H9 (cell line): ENCODE measurements at regions not wholly inside any gene's neighbourhood (a gene's known extent, or its start where the extent isn't known, plus 50 kb on each side); places are given as distances from the start of the nearest gene placed in this dataset.

Experiments
- DNase-seq: peaks from one replicate; pipeline ENCODE4 v3.0.0-alpha.2; 2017
- H2AFZ ChIP-seq: one replicate; pipeline ENCODE4 v1.6.1; 2013; ENCODE audit warnings: mild to moderate bottlenecking, low read length, control low read depth, moderate library complexity
- H2AK5ac ChIP-seq: 2 replicates; pipeline ENCODE4 v1.6.1; 2013; ENCODE audit warnings: low read length, control low read depth, mixed read lengths; ENCODE audit not compliant: insufficient read length
- H2BK120ac ChIP-seq: one replicate; pipeline ENCODE4 v1.6.1; 2013; ENCODE audit warnings: low read depth, mild to moderate bottlenecking, low read length, control low read depth, inconsistent platforms; ENCODE audit not compliant: poor library complexity, severe bottlenecking
- H2BK12ac ChIP-seq: 2 replicates; pipeline ENCODE4 v1.6.1; 2013; ENCODE audit warnings: low read length, control low read depth, mixed read lengths, low read depth; ENCODE audit not compliant: insufficient read length
- H2BK15ac ChIP-seq: 2 replicates; pipeline ENCODE4 v1.6.1; 2013; ENCODE audit warnings: low read depth, low read length, control low read depth
- H2BK20ac ChIP-seq: one replicate; pipeline ENCODE4 v1.6.1; 2013; ENCODE audit warnings: low read depth, mild to moderate bottlenecking, low read length, control low read depth, inconsistent platforms; ENCODE audit not compliant: poor library complexity, severe bottlenecking
- H2BK5ac ChIP-seq: 2 replicates; pipeline ENCODE4 v1.6.1; 2013; ENCODE audit warnings: low read length, control low read depth, mixed read lengths; ENCODE audit not compliant: insufficient read length
- H3K14ac ChIP-seq: 2 replicates; pipeline ENCODE4 v1.6.1; 2013; ENCODE audit warnings: low read length, control low read depth; ENCODE audit not compliant: insufficient read depth
- H3K18ac ChIP-seq: 2 replicates; pipeline ENCODE4 v1.6.1; 2013; ENCODE audit warnings: low read depth, mild to moderate bottlenecking, mixed read lengths, low read length, control low read depth; ENCODE audit not compliant: insufficient read length
- H3K23ac ChIP-seq: 2 replicates; pipeline ENCODE4 v1.6.1; 2013; ENCODE audit warnings: low read length, control low read depth, mixed read lengths, low read depth; ENCODE audit not compliant: insufficient read length
- H3K23me2 ChIP-seq: 2 replicates; pipeline ENCODE4 v1.6.1; 2013; ENCODE audit warnings: low read depth, mild to moderate bottlenecking, mixed read lengths, low read length, control low read depth; ENCODE audit not compliant: insufficient read length, poor library complexity, severe bottlenecking
- H3K27ac ChIP-seq: 2 replicates; pipeline ENCODE4 v1.5.1; 2013; ENCODE audit warnings: low read length, control low read depth, mixed read lengths, low read depth; ENCODE audit not compliant: insufficient read length
- H3K27me3 ChIP-seq: 2 replicates; pipeline ENCODE4 v1.6.1; 2013; ENCODE audit warnings: low read length, control low read depth, inconsistent platforms; ENCODE audit not compliant: insufficient read depth
- H3K4ac ChIP-seq: 2 replicates; pipeline ENCODE4 v1.6.1; 2013; ENCODE audit warnings: low read depth, mild to moderate bottlenecking, control low read depth, inconsistent platforms, low read length, moderate library complexity
- H3K4me1 ChIP-seq: 2 replicates; pipeline ENCODE4 v1.6.1; 2013; ENCODE audit warnings: low read length, control low read depth, inconsistent platforms; ENCODE audit not compliant: insufficient read depth
- H3K4me2 ChIP-seq: 2 replicates; pipeline ENCODE4 v1.6.1; 2013; ENCODE audit warnings: low read length, control low read depth, mixed read lengths; ENCODE audit not compliant: insufficient read length, insufficient read depth
- H3K56ac ChIP-seq: 2 replicates; pipeline ENCODE4 v1.6.1; 2013; ENCODE audit warnings: low read depth, mild to moderate bottlenecking, mixed read lengths, low read length, control low read depth; ENCODE audit not compliant: insufficient read length
- H3K79me1 ChIP-seq: 2 replicates; pipeline ENCODE4 v1.6.1; 2013; ENCODE audit warnings: low read depth, mild to moderate bottlenecking, moderate library complexity, low read length, control low read depth, inconsistent platforms; ENCODE audit not compliant: insufficient read depth, poor library complexity, severe bottlenecking
- H3K79me2 ChIP-seq: 2 replicates; pipeline ENCODE4 v1.6.1; 2013; ENCODE audit warnings: low read length, control low read depth, inconsistent platforms; ENCODE audit not compliant: insufficient read depth
- H3K9ac ChIP-seq: 2 replicates; pipeline ENCODE4 v1.6.1; 2013; ENCODE audit warnings: low read length, control low read depth, mixed read lengths; ENCODE audit not compliant: insufficient read length; ENCODE audit errors: extremely low read depth
- H3K9me3 ChIP-seq: one replicate; pipeline ENCODE4 v1.6.1; 2013; ENCODE audit warnings: low read depth, low read length, inconsistent platforms; ENCODE audit not compliant: control insufficient read depth
- H3T11ph ChIP-seq: one replicate; pipeline ENCODE4 v1.6.1; 2013; ENCODE audit warnings: mild to moderate bottlenecking, low read length, control low read depth, inconsistent platforms
- H4K20me1 ChIP-seq: one replicate; pipeline ENCODE4 v1.6.1; 2013; ENCODE audit not compliant: control insufficient read depth, insufficient read length, insufficient read depth
- H4K5ac ChIP-seq: 2 replicates; pipeline ENCODE4 v1.6.1; 2013; ENCODE audit warnings: low read depth, mild to moderate bottlenecking, mixed read lengths, low read length, control low read depth; ENCODE audit not compliant: insufficient read length
- H4K8ac ChIP-seq: replicated peaks from 2 replicates; pipeline ENCODE4 v1.6.1; 2013; ENCODE audit warnings: low read length, control low read depth, mixed read lengths, low read depth; ENCODE audit not compliant: insufficient read length
- H4K91ac ChIP-seq: 2 replicates; pipeline ENCODE4 v1.6.1; 2013; ENCODE audit warnings: low read depth, mild to moderate bottlenecking, moderate library complexity, mixed read lengths, low read length, control low read depth; ENCODE audit not compliant: insufficient read length
- H3K27ac Mint-ChIP-seq, 3 experiments: 2 replicates in 2 of 3; 3 replicates in 1 of 3; pipeline ENCODE4 v1.8.0; 2020 to 2021; ENCODE audit warnings: mixed read lengths in 3 of 3, mild to moderate bottlenecking in 1 of 3, moderate library complexity in 1 of 3
- H3K27me3 Mint-ChIP-seq: 2 replicates; pipeline ENCODE4 v1.8.0; 2021; ENCODE audit warnings: low read depth, mild to moderate bottlenecking, moderate library complexity, mixed read lengths
- H3K36me3 Mint-ChIP-seq, 3 experiments: 2 replicates in 2 of 3; 3 replicates in 1 of 3; pipeline ENCODE4 v1.8.0; 2020 to 2021; ENCODE audit warnings: low read depth in 3 of 3, mixed read lengths in 3 of 3; ENCODE audit not compliant: insufficient read depth in 1 of 3
- H3K4me1 Mint-ChIP-seq, 2 experiments: 2 replicates each; pipeline ENCODE4 v1.8.0; 2020; ENCODE audit warnings: mixed read lengths in 2 of 2
- H3K4me3 Mint-ChIP-seq, 2 experiments: 2 replicates in 1 of 2; 3 replicates in 1 of 2; pipeline ENCODE4 v1.8.0; 2020 to 2021; ENCODE audit warnings: mild to moderate bottlenecking in 2 of 2, mixed read lengths in 2 of 2, moderate library complexity in 1 of 2
- H3K9me3 Mint-ChIP-seq, 2 experiments: 2 replicates in 1 of 2; 3 replicates in 1 of 2; pipeline ENCODE4 v1.8.0; 2020; ENCODE audit warnings: mild to moderate bottlenecking in 2 of 2, mixed read lengths in 2 of 2, moderate library complexity in 1 of 2
- WGBS: extraction: QIAGEN DNeasy Blood & Tissue Kit; methylation state at CpG from one replicate; pipeline ENCODE4 v1.1.7; 2013; ENCODE audit warnings: missing lambda C conversion rate, low lambda C conversion rate, mixed read lengths; ENCODE audit not compliant: insufficient read length; ENCODE audit errors: extremely low coverage; 5-methylcytosine and 5-hydroxymethylcytosine counted together
- TF ChIP-seq, protein P1 (sequence below): fragments of 200-600 bp; sonication (generic); conservative IDR thresholded peaks from 3 replicates; pipeline ENCODE4 v1.8.0; 2021; ENCODE audit warnings: antibody characterized with exemption, mild to moderate bottlenecking

DNA sequence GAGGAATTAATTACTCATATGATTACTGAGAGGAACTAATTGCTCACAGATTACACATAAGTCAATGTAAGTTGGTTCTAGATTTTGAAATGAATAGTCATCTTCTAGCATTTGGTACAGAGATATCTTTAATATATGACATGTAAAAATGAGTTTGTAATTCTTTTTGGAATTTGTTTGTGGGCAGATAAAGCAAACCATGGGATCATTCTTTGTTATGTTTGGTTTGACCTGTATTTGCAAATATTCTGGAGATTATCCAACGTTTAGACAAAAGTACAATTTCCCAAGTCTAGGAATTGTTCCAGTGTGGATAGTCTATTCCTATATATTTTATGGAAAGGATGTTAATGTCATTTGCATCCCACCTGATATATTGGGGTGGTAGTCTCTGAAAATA lies 309.6 kb upstream of the EDNRB start:
- H3K27me3 Mint-ChIP-seq: no peaks in the 10 kb centered on the region; the same call in none of the 2 replicates
- Histone ChIP-seq H3K4me1 (no peaks in the 10 kb centered on the region), H2BK20ac (no peak overlapping the region), H4K8ac (no peak overlapping the region), H4K91ac (no peak overlapping the region), H2BK12ac (no peak overlapping the region), H3K18ac (no peak overlapping the region), H3K9ac (no peak overlapping the region), H3K79me2 (no peaks in the 10 kb centered on the region), H3K23ac (no peak overlapping the region), H2AFZ (no peak overlapping the region), H2AK5ac (no peak overlapping the region), H3K23me2 (no peaks in the 10 kb centered on the region), H2BK120ac (no peak overlapping the region), H4K20me1 (no peaks in the 10 kb centered on the region), H3K27me3 (no peaks in the 10 kb centered on the region), H3K56ac (no peak overlapping the region), H3K9me3 (no peaks in the 10 kb centered on the region), H3K79me1 (no peaks in the 10 kb centered on the region), H3K14ac (no peak overlapping the region), H4K5ac (no peak overlapping the region), H3K27ac (no peak overlapping the region), H2BK15ac (no peak overlapping the region), H3T11ph (no peak overlapping the region), H3K4ac (no peak overlapping the region), H2BK5ac (no peak overlapping the region), H3K4me2 (no peak overlapping the region)
- WGBS: no CpG with 5 or more reads among the region's 1 CpG
- H3K4me1 Mint-ChIP-seq: no peaks in the 10 kb centered on the region
- no peak for DNase-seq
- no peaks in the 10 kb centered on the region for H3K36me3 Mint-ChIP-seq
- H3K27ac Mint-ChIP-seq: no peak overlapping the region
- H3K4me3 Mint-ChIP-seq: no peak overlapping the region
- no peaks in the 10 kb centered on the region for H3K9me3 Mint-ChIP-seq
- TF ChIP-seq, protein P1, sequence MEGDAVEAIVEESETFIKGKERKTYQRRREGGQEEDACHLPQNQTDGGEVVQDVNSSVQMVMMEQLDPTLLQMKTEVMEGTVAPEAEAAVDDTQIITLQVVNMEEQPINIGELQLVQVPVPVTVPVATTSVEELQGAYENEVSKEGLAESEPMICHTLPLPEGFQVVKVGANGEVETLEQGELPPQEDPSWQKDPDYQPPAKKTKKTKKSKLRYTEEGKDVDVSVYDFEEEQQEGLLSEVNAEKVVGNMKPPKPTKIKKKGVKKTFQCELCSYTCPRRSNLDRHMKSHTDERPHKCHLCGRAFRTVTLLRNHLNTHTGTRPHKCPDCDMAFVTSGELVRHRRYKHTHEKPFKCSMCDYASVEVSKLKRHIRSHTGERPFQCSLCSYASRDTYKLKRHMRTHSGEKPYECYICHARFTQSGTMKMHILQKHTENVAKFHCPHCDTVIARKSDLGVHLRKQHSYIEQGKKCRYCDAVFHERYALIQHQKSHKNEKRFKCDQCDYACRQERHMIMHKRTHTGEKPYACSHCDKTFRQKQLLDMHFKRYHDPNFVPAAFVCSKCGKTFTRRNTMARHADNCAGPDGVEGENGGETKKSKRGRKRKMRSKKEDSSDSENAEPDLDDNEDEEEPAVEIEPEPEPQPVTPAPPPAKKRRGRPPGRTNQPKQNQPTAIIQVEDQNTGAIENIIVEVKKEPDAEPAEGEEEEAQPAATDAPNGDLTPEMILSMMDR: no peak
